HG02870 (cell line): ENCODE measurements at regions not wholly inside any gene's neighbourhood (a gene's known extent, or its start where the extent isn't known, plus 50 kb on each side); places are given as distances from the start of the nearest gene placed in this dataset.
"Not testable (repeated sequence)": the region's sequence is repeated elsewhere in the genome, so short reads cannot be mapped to it uniquely, and the experiment has no call there.

Source experiments
- ATAC-seq: cut with Tn5 transposase; IDR thresholded peaks from one replicate; pipeline ENCODE4 v1.9.1; 2021; ENCODE audit warnings: mild to moderate bottlenecking, moderate library complexity; ENCODE audit not compliant: unreplicated experiment

DNA sequence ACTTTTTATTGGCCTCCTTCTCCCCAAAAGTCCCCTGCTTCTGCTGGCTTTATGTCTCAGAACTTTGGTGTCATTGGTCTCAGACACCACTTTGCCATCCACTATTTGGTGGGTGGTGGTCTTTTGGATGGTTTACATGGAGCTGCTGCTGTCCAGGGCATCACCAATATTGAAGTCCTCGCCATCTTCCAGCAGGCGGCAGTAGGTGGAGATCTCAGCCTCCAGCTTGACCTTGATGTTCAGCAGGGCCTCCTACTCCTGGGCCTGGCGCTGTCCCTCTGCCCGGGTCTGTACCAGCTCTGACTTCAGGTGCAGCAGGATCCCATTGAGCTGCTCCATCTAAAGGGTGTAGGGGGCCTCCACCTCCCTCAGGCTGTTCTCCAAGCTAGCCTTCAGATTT is 148.4 kb upstream of the FOXA2 start:
- no peak for ATAC-seq

DNA sequence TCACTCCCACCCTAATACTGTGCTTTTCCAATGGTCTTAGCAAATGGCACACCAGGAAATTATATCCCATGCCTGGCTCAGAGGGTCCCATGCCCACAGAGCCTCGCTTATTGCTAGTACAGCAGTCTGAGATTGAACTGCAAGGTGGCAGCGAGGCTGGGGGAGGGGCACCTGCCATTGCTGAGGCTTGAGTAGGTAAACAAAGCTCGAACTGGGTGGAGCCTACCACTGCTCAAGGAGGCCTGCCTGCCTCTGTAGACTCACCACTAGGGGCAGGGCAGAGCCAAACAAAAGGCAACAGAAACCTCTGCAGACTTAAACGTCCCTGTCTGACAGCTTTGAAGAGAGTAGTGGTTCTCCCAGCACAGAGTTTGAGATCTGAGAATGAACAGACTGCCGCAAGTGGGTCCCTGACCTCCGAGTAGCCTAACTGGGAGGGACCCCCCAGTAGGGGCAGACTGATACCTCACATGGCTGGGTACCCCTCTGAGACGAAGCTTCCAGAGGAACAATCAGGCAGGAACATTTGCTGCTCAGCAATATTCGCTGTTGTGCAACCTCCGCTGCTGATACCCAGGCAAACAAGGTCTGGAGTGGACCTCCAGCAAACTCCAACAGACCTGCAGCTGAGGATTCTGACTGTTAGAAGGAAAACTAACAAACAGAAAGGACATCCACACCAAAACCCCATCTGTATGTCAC is 150.7 kb upstream of the FOXA2 start:
- not testable (repeated sequence) for ATAC-seq

DNA sequence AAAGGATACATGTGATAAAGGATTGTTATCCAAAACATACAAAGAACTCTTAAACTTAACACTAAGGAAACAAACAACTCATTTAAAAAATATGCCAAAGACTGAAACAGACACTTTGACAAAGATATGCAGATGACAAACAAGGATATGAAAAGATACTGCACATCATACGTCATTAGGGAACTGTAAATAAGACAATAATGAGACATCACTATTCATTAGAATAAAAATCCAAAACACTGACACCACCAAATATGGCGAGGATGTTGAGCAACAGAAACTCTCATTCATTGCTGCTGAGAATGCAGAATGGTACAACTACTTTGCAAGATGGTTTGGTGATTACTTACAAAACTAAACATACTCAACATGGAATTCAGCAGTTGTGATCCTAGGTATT is 156.5 kb upstream of the FOXA2 start:
- no peak for ATAC-seq

DNA sequence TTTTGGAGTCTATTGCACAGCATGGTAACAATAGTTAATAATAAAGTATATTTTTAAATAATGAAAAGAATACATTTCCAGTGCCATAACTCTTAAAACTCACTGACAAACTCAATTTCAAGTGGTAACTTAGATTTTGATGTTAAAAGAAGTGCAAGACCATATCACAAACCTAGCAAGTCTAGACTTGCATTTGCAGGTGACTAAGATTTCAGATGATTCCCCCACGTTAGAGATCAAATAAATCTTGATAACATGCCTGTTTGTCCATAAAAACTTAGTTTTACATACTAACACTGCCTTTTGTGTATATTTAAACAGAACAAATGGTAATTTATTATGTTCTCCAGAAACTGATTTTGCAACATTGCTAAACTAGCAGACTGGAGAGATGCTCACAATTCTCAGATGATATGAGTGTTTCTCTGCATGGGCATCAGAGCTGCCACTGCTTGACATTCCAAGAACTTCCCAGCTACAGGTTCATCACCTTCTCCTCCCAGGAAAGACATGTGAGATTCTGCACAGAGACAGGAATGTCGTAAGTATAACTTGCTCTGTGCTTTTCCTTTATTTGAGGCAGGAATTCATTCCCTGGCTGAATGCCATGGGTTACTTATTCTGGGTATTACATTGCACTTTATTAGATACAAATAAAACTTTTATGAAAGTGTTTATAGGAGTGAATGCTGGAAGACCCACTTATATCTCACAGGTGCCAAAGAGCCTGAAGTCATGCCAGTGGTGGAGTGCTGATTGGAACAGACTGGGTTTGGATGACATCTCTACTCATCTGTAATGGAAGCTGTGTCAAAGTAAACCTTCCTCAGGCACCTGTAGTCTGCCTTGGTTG is 160.2 kb upstream of the FOXA2 start:
- ATAC-seq: no peak

DNA sequence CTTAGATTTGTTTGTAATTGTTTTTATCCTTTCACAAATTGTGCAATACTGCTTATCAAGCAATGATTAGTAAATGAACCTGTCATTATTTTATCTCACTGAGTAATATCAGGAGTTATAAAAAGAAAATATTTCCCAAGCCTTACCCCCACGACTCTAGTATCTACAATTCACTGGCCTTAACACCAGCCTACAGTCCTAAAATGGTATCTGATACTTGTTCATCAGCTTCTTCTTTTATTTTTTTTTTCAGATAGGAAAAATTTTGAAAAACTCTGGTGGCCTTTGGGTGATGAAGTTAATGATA is 160.8 kb upstream of the FOXA2 start:
- no peak for ATAC-seq

DNA sequence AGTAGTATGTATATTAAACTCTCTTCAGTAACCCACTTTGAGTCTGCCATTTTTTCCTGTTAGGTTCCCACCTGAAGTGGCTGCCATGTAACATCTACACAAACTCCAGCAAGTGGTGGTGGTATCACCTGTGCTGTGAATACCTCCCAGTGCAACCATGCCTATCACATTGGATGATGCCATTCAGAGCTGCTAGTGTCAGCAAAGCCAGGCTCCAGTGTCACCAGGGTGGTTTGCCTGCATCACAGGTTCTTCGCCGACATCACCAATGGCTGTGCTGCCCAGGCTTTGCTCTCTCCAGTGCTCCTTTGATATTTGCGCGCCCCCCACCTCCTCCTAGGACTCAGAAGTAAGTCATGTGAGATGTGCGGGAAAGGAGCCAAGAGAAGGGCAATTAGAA is 162.6 kb upstream of the FOXA2 start:
- no peak for ATAC-seq

DNA sequence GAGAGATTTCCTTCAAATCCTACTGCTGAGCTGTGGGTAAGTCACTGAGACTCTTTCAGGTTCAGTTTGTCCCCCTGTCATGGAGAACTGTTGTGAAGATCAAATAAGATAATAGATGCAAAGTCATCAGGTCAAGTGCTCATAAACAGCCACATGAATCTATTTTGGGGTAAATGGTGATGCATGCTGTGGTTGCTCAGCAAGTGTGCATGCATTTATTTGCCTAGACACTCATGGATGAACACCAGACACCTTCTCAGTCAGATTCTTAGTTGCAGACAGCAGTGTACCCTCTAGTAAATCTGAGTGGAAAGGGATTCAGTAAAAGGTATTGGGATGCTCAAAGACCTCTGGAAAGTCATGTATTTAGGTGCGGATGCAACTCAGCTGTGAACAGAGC is 168.0 kb upstream of the FOXA2 start:
- no peak for ATAC-seq

DNA sequence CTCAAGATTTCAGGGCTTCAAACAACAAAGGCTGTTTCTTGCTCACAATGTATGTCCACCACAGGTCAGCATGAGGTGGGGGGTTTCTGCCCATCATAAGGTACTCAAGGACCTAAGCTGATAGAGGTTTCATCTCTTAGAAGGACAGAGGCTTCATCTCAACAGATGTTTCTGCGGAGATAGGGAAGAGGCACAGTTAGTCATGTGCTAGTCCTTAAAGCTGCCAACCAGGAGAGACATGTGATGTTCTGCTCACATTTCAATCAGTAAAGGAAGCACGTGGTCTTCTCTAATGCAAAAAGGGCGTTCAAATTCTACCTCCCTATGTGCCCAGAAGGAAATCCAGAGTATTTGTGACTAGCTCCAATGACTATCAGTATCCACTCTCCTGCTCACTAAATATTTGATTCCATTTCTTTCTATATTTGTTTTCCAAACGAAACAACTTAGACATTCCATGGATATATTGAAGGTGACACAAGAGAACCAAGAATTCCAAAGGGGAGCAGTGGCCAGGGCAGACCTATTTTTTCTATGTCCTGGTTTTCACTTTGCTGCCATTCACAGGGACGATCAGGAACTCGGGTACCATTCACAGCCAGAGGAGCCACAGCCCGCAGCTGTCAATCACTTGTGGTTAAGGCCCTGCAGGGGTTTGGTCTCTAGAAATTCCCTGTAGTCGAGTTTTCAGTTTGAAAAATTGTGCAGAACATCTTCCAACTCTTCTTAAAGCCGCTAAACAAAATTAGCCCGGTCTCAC is 173.2 kb upstream of the FOXA2 start:
- no peak for ATAC-seq

DNA sequence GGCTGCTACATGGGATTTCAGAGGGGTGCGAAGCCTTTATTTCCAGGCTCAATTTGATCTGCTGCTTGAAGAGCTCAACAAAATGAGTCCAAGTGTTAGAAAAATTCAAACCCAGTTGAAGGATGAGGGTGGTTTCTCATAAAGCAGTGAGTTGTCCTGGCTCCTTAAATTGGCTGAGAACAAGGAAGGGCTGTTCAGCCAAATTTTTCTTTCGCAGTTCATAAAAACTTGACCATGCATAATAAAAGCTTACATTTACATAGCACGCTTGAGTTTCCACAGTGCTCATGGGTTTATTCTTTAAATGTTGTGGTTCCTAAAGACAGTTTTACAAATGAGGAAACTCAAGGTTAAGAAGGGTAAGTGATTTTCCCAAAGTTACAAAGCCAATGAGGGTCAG is 174.4 kb upstream of the FOXA2 start:
- ATAC-seq: no peak

DNA sequence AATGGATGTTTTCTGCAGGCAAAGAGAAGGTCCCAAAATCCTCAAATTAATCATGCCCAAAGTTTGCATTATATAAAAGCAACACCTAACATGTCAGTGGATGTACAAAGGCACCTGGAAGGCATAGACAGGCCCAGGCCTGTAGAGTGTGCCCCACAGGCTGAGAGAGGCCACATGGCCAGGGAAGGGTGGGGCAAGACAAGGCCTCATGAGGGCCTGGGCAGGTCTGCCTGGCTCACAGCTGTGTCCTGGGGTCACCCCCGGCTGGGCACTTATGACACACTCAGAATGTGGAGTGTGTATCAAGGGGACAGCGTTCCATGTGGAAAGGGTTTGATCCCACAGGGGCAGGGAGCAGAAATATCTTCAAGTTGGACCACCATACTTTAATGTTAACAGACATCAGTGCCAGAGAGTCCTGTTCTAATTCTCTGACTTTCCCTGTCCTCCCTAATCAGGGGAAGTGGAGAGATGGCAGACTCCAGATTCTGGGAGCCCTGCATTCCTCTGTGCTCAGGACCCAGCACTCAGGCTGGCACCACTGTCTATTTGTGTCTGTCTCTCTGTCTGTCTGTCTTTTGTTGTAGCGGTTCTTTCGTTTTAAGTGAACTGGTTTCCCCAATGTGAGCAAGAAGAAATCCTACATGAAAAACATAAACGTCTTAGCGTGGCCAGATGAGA is 178.3 kb upstream of the FOXA2 start:
- no peak for ATAC-seq

DNA sequence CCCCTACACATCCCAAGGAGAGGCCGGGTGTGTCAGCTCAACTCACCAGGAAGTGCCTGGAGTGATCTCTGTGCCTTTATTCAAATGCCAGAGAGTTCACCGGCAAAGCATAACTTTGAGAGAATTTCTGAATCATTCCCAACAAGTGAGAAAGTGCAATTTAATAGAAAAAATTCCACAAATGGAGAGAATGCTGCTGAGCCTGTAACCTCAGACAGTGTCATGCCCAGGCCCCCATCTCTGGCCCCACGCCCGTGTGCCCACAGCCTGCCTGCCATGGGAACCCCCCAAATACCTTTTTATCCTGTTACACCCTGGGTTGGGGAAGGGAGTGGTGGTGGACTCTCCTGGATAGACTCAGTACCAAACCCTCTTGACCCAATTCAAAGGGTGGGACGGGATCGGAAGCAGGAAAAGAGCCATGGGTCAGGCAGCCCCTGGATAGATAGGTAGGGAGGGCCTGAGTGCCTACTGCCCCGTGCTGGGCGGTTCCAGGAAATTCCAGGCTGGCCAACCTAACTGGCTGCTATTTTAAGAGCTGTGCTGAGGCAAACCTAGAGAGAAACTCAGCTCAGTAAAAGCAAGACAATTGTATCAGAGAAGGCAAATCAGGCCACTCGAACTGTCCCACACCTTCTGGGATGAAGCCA is 179.0 kb upstream of the FOXA2 start:
- no peak for ATAC-seq

DNA sequence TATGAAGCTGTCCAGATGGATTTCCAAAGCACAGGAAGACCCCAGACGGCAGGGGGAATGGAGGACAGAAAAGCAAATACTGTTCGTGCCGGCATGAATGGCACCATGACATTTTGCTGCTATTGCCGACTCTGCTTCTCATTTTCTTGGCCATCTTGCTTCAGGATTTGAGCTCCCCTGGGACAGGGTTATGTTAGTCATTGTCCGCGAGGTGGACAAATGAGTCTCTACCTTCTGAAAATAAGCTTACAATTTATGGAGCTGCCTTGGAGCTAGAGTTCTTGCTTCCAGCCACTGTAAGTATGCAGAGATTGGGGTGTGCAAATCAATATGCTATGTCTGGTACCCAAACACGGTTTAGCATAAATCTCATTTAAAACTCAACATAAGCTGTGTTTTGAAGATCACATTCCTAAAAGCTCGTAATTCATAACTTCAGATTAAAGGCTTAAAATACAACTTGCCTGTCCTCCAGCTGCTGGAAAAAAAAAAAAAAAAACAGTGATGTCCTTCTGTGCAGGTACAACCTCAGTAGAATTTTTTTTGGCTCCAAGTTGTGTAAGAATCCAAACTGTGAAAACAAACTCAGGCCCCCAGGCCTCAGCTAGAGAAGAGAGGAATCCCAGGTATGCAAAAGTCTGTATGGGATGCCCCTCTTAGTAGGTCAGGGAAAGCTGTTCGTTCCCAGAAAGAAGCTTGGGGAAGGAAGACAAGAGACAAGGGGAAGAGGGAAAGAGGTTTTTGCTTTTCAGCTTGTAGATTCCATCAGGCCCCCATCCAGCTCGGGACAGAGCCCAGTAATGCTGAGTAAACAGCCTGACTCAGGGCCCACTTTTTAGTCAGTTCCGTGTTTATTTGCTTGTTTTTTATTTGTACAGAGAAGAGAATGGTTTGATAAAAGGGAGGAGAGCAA is 184.2 kb upstream of the FOXA2 start:
- ATAC-seq: no peak

DNA sequence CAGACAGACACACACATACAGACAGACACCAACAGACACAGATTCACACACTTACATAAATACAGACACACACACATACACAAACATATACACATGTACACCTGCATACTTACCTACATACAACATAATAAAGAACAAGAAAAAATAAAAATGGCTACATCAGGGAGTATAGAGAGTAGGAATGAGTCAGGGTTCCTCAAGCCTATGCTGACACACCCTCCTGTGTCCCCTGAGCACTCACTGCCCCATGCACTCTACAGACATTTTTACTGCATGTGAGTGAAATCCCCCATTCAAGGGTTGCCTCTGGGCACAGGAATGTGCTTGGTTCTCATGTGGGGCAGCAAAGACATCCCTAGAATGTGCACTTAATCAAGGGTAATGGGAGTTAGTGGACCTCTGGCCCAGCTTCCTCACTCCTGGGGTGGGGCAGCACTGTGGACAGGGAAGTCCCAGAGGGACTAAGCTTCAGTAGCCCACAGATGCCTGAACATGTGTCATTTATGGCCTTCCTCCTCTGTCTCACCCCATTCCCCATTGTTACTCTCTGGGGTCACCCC is 185.9 kb upstream of the FOXA2 start:
- ATAC-seq: no peak

DNA sequence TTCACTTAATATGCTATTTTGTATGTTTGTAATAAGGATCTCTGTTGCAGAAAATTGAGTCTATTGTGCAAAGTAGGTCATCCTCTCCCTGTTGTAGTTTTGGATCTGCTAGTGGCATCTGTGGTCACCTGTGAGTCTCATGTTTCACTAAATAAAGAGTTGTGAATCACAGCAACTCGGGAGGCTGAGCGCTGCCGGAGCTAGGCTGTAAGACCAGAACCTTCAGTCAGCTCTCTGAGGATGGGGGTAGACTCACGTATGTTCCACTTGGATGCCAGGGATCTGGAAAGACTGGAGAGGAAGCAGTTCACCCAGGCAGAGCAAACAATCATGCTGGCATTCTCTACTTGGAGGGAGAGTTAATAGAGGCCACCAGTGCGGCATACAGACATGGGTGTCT is 187.3 kb upstream of the FOXA2 start:
- ATAC-seq: no peak

DNA sequence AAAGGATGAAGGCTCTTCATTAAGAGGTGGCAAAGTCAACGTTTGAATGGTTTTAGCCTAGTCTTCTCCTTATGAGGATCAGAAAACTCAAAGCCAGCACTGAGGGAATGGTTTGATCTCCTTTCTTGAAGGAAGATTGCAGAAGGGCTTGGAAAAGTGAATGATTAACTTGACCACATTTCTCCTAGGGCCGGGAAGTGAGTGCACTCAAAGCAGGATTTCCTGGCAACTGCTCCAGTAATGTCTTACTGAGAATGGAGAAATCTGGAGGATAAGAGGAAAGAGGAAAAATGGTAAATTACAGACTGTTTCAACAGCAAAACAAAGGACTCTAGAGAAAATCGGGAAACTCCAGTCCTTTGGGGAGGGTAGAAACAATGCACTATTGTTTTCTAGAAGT is 189.0 kb upstream of the FOXA2 start:
- no peak for ATAC-seq

DNA sequence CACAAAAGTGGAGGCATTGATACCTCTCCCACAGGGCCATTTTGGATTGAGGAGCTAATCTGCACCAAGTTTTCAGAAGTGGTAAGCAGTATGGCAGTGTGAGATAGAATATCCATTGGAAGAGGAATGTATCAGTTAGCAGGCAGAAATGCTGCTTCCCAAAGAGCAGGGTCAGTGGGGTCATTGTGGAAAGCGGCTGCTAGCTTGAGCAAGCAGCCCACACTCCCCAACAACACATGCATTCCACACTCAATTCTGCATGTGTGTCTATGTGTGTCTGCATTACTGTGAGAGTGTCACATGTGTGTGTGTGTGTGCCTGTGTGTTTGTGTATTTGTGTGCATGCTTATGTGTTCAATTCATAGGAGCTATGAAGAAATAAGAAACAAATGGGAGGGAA is 190.9 kb upstream of the FOXA2 start:
- no peak for ATAC-seq

DNA sequence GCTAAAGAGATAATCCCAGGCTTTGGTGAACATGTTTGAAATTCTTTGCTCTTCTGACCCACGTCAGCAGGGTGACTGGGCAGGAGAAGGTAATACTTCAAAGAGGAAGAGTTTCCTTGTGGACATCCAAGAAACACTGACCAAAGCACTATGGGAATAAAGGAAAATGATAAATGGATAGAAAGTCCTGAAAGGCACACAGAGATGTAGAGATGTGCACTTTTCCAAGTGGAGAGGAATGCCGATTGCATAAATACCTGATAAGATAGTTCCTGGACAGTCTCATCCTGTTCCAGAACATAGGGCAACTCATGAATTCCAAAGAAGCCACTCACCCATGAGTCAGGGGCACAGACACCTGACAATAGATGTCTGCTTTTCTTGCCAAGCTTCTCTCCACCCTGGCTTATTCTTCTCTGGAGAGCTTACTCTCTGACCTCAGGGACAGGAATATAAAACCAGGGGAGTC is 191.3 kb upstream of the FOXA2 start:
- ATAC-seq: no peak

DNA sequence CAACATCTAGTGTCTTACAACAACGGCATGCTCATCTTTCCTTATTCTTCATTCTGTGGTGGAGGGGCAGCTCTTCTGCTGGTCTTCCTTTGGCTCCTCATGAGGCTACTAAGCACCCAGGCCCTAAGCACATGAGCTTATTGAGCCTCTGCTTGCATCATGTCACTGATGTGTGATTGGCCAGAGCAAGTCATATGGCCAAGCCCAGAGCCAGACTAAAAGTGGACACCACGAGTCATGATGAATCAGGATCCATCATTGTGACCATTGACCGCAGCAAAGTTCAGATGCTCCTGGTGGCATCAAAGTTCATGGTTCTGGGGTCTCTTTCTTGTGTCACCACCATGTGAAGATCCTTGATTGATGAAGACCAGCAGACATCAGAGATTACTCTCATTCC is 192.0 kb upstream of the FOXA2 start:
- ATAC-seq: no peak

DNA sequence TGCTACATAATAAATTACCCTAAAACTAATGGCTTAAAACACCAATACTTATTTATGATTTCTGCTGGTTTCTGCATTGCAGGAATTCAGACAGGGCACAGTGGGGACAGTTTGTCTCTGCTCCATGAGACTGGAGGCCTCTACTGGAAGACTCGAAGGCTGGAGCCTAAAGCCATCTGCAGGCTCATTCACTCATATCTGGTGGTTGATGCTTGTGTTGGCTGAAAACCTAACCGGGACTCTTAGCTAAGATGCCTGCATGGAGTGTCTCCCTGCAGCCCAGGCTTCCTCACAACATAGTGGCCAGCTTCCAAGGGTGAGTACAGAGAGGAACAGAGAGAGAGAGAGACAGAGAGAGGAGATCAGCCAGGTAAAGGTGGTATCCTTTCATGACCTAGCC is 195.5 kb upstream of the FOXA2 start:
- no peak for ATAC-seq
